GM19023 (cell line): ENCODE measurements at regions not wholly inside any gene's neighbourhood (a gene's known extent, or its start where the extent isn't known, plus 50 kb on each side); places are given as distances from the start of the nearest gene placed in this dataset.

Experiments
- ATAC-seq: cut with Tn5 transposase; IDR thresholded peaks from one replicate; pipeline ENCODE4 v1.9.1; 2021; ENCODE audit warnings: mild to moderate bottlenecking, moderate library complexity; ENCODE audit not compliant: unreplicated experiment

- no peak for ATAC-seq
These were observed 479.8 kb downstream of the BCL11B start for GRCh38 chr14:98792171-98792570.

GRCh38 chr14:98798099-98798498, 473.9 kb downstream of the BCL11B start:
- ATAC-seq, result no peak

- ATAC-seq, result no peak
These were observed 472.1 kb downstream of the BCL11B start for GRCh38 chr14:98799891-98800290.

GRCh38 chr14:98802044-98802443, 470.0 kb downstream of the BCL11B start:
- no peak for ATAC-seq

- ATAC-seq, result no peak
These were observed 468.8 kb downstream of the BCL11B start for GRCh38 chr14:98803196-98803595.

- ATAC-seq, result no peak
These were observed 463.2 kb downstream of the BCL11B start for GRCh38 chr14:98808494-98809407.

GRCh38 chr14:98816195-98816594, 455.8 kb downstream of the BCL11B start:
- no peak for ATAC-seq

GRCh38 chr14:98816720-98817119, 455.3 kb downstream of the BCL11B start:
- no peak for ATAC-seq

GRCh38 chr14:98819132-98819866, 452.7 kb downstream of the BCL11B start:
- no peak for ATAC-seq

GRCh38 chr14:98819867-98820206, 452.2 kb downstream of the BCL11B start:
- no peak for ATAC-seq

- ATAC-seq, result no peak
These were observed 449.1 kb downstream of the BCL11B start for GRCh38 chr14:98822917-98823316.

GRCh38 chr14:98826618-98827017, 445.4 kb downstream of the BCL11B start:
- no peak for ATAC-seq

- no peak for ATAC-seq
These were observed 437.9 kb downstream of the BCL11B start for GRCh38 chr14:98834119-98834518.

GRCh38 chr14:98835051-98835824, 436.8 kb downstream of the BCL11B start:
- ATAC-seq, result no peak

GRCh38 chr14:98835825-98836100, 436.2 kb downstream of the BCL11B start:
- no peak for ATAC-seq

- ATAC-seq, result no peak
These were observed 431.9 kb downstream of the BCL11B start for GRCh38 chr14:98840091-98840490.

- ATAC-seq, result no peak
These were observed 431.5 kb downstream of the BCL11B start for GRCh38 chr14:98840511-98840910.

- no peak for ATAC-seq
These were observed 427.5 kb downstream of the BCL11B start for GRCh38 chr14:98844456-98844855.

GRCh38 chr14:98847521-98848468, 424.2 kb downstream of the BCL11B start:
- no peak for ATAC-seq

GRCh38 chr14:98853063-98853729, 418.8 kb downstream of the BCL11B start:
- no peak for ATAC-seq
